ENCODE measurements at regions not wholly inside any gene's neighbourhood (a gene's known extent, or its start where the extent isn't known, plus 50 kb on each side); places are given as distances from the start of the nearest gene placed in this dataset.

DNA sequence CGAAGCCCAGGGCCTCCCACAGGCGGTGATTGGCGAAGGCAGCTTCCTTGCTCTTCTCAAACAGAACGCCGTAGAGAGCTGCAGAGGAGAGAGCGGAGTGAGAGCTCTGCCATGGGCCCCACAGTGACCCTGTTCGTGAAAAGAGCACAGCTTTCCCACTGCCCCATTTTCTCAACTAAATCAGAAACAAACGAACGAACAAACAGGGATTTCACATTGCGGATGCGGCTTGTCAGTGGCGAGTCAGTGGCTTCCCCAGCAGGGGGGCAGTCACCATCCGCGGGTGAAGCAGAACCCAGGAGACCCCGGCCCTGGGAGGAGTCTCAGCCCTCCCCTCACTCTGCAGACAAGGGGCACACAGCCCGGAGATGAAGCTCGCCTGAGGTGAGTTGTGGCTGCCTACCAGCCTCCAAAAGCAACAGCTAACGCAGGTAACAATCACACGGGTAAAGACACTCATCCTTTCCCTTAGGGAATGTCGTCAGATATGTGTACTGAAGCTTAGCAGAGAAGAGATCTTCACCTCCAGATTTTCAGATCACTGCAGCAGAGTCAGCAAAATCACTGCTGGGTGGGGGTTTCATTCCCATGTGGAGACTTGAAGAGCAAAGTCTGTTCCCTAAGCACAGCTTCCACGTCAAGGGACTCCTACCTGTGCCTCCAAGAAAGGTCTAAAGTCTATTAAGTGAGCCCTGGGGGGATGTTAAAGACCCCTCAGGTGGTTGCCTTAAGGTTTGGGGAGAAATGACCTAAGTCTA lies 51.2 kb upstream of the GPR31 start:
- no peak for DNase-seq
- no peak for TF ChIP-seq CTCF (IDR thresholded peaks at IDR 0.05)

DNA sequence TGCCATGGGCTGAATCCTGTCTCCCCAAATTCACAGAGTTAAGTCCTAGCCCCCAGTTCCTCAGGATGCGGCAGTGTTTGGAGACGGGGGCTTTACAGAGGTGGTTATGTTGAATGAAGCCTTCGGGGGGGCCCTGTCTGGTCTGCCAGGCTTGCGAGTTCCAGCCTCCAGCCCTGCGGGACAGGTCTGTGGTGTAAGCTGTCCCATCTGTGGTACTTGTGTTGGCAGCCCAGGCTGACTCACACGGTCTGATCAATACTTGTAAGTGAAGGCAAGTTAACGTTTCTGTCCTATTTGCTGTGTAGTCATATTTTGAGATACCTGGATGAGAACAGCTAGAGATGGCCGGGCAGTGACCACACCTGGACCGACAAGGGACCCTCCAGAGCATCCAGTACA lies 51.8 kb upstream of the GPR31 start:
- no peak overlapping the region for H3K27ac ChIP-seq
- DNase-seq = no peak
- H3K4me1 ChIP-seq = no peaks in the 10 kb centered on the region
- H3K4me3 ChIP-seq = no peak overlapping the region
- H3K36me3 ChIP-seq = no peaks in the 10 kb centered on the region
- intact Hi-C loops (cut with DNase I; ENCODE audit: low total_unique reads) = no loop called here
- H3K9me3 ChIP-seq = no peaks in the 10 kb centered on the region
- H3K27me3 ChIP-seq = peaks cover 0 to 25% of the 10 kb centered on the region in 2 donors
- TF ChIP-seq CTCF (IDR thresholded peaks at IDR 0.05) = no peak

More for the DNA sequence above, 51.2 kb upstream of the GPR31 start:
- intact Hi-C loops (cut with DNase I; ENCODE audit: low total_unique reads) = no loop called here
- Histone ChIP-seq H3K9me3 (no peaks in the 10 kb centered on the region), H3K4me3 (no peak overlapping the region), H3K36me3 (no peaks in the 10 kb centered on the region), H3K27me3 (peaks cover 0 to 25% of the 10 kb centered on the region in 2 donors), H3K4me1 (no peaks in the 10 kb centered on the region), H3K27ac (no peak overlapping the region)

DNA sequence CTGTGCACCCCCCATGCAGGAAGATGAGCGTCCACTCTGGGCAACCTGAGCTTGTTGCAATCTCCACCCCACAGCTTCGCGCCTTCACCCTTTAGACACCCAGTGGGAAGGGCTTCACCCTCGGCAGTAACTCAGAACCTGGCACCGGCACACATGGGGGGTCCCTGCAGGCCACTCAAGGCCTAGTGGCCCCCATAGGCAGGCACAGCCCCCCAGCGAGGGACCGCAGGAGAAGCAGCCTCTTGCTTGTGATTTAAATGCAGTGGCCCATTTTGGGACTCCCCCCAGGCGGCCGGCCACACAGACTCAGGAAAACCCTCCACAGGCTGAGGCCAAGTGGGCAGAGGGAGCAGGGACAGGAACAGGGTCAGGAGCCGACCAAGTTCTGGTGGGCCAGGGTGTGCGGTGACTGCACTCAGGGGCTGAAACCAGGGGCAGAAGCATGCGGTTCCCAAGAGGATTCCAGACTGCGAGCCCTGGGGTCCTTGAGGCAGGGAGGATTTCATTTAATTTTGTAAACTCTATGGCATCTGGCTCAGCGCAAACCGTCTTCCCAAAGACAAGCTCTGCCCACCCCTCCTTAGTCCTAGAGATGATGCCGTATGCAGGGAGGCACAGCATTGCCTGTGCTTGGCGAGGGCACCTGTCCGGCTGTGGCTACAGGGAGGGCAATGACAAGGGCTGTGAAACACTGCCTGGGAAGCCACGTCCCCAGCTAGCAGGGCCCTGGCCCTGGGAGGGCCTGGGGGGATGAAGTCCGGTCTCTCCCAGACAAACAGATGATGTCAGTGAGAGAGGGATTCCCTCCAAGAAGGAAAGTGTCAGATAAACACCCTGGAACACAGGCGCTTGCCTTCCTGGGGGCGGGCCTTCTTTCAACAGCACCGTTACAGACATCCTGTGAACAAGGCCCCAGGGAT lies 52.9 kb upstream of the GPR31 start:
- no peak for DNase-seq
- Histone ChIP-seq H3K4me3 (no peak overlapping the region), H3K36me3 (no peaks in the 10 kb centered on the region), H3K4me1 (no peaks in the 10 kb centered on the region), H3K27me3 (peaks cover 0 to 23% of the 10 kb centered on the region in 2 donors), H3K27ac (no peak overlapping the region), H3K9me3 (no peaks in the 10 kb centered on the region)
- intact Hi-C loops (cut with DNase I; ENCODE audit: low total_unique reads) = no loop called here
- TF ChIP-seq CTCF (IDR thresholded peaks at IDR 0.05) = no peak

DNA sequence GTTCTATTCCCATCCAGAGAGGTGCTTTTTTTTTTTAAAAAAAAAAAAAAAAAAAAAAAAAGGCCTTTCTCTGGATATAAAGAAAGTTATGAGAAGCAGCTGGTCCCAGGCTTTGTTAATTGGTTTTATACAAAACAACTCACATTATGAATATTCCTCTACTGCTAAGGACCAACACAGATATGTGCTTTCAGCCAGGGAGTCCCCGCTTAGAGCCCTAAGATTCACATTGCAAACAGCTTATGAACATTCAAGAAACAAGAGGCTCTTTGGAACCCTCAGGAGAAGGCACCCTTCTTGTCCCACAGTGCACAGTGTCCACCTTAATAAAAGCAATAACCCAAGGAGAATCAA lies 53.5 kb upstream of the GPR31 start:
- H3K36me3 ChIP-seq = no peaks in the 10 kb centered on the region
- TF ChIP-seq CTCF (IDR thresholded peaks at IDR 0.05) = no peak
- H3K27me3 ChIP-seq = peaks cover 0 to 23% of the 10 kb centered on the region in 2 donors
- no peak for DNase-seq
- no peaks in the 10 kb centered on the region for H3K9me3 ChIP-seq
- intact Hi-C loops (cut with DNase I; ENCODE audit: low total_unique reads) = no loop called here
- no peak overlapping the region for H3K4me3 ChIP-seq
- H3K27ac ChIP-seq = no peak overlapping the region
- no peaks in the 10 kb centered on the region for H3K4me1 ChIP-seq

GRCh38 chr6:167211881-167212712 lies 54.3 kb upstream of the GPR31 start:
- Histone ChIP-seq H3K36me3 (no peaks in the 10 kb centered on the region), H3K4me1 (no peaks in the 10 kb centered on the region), H3K9me3 (no peaks in the 10 kb centered on the region), H3K27me3 (peaks cover 0 to 23% of the 10 kb centered on the region in 2 donors), H3K27ac (no peak overlapping the region), H3K4me3 (no peak overlapping the region)
- no peak for TF ChIP-seq CTCF (IDR thresholded peaks at IDR 0.05)
- no peak for DNase-seq
- intact Hi-C loops (cut with DNase I; ENCODE audit: low total_unique reads) = no loop called here

Data from tibial artery (tissue), 4 donors.